ENCODE measurements at regions not wholly inside any gene's neighbourhood (a gene's known extent, or its start where the extent isn't known, plus 50 kb on each side); places are given as distances from the start of the nearest gene placed in this dataset.

DNA sequence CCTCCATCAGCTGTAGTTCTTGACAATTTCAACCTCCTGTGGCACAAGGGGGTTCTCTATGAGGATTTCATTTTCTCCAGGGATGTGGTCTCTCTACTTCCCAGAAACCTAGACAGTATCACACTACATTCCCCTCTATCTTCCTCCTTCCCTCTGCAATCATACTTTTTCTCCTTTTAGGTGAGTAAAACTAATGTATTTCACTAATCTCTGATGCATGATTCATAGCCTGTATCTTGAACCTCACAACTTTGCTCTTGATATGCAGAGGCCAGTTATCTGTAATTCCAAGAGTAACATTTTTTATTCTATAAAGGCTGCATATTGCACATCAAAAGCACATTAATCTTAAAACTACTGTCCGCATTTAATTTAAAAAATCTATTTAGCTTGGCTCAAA lies 449.6 kb downstream of the RFPL4B start:
- DNase-seq (ENCODE audit: low spot score) = no peak

DNA sequence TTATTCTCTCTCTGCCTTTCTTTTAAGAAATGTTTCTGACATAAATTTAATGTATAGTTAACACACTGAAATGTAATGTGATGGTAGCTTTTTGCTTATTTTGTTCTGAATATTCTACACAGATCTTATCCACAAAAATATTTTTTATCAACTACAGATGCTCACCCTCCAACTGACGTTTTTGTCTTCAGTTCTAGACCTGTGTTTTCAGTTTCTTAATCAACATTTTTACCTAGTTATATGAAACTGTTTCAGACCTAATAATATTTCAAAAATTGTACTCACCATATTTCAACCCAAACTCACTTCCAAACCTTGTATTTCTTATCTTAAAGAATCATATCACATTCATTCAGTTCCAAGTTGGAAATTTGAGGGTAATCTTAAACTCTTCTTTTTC lies 452.8 kb downstream of the RFPL4B start:
- no peak for DNase-seq (ENCODE audit: low spot score)

GRCh38 chr6:112800439-112800838 lies 453.3 kb downstream of the RFPL4B start:
- no peak for DNase-seq (ENCODE audit: low spot score)

- no peak for DNase-seq (ENCODE audit: low spot score)
These were observed 453.8 kb downstream of the RFPL4B start for GRCh38 chr6:112800916-112801315.

DNA sequence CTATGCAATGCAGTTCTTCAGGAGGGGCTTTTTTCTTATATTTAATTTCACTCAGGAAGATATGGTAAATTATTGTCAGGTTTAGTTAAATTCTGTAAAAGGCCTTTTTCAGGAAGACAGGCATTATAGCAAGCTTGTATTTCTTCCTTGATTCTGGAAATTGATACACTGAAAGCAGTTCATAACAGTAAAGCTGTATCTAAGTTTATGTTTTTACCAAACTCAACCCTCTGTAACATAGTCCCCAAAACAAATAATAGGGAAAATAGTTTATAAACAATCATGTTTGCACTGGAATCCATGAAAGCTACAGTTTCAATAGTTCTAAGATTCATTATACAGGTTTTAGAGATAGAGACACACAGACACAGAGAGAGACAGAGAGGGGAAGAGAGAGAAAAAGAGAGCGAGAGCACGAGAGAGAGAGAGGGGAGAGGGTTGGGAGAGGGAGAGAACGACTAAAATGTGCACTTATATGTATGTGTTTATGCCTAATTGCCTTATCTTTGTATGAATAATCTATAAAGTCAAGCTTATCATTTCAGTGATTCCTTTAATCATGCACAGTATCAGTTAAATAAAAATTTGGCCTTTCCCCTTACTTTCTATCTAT lies 454.4 kb downstream of the RFPL4B start:
- no peak for DNase-seq (ENCODE audit: low spot score)

- DNase-seq (ENCODE audit: low spot score) = no peak
These were observed 455.0 kb downstream of the RFPL4B start for GRCh38 chr6:112802144-112802543.

- no peak for DNase-seq (ENCODE audit: low spot score)
These were observed 457.7 kb downstream of the RFPL4B start for GRCh38 chr6:112804638-112805330.

GRCh38 chr6:112806163-112806865 lies 459.2 kb downstream of the RFPL4B start:
- no peak for DNase-seq (ENCODE audit: low spot score)

DNA sequence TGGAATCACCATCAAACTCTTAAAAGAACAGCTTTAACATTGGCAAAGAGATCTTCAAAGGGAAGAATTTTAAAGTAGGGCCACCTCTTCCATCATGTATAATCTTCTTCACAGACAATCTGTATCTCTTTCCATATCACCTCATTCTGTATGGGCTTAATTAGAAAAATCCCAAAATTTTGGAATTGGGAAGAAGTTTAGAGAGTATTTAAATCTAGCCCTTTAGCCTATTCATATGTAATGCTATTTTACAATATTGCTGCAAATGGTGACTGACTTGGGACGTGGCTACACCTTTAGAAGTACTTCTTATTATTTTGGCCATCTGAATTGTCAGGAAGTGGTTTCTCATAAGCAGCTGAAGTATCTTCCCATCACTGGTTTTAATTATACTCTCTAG lies 474.3 kb downstream of the RFPL4B start:
- DNase-seq (ENCODE audit: low spot score) = no peak

GRCh38 chr6:112822769-112823168 lies 475.6 kb downstream of the RFPL4B start:
- no peak for DNase-seq (ENCODE audit: low spot score)

DNA sequence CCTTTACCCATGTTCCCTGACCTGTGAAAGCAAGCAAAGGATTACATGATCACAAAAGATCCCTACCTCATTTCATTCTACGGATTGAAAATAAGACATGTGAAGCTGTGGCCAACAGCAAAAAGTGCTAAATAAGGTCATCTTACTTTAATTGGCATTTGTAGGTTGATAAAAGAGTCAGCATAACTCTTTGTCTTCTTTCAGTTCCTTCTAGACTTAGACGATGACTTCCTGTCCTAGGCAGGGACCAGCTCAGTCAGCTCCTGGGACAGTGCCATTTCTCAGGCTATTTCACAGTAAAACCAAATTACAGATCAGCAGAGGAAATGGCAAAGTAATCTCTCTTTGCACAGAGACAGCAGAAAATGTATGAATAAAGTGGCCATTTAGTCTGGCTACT lies 480.7 kb downstream of the RFPL4B start:
- no peak for DNase-seq (ENCODE audit: low spot score)

GRCh38 chr6:112831022-112831421 lies 483.9 kb downstream of the RFPL4B start:
- no peak for DNase-seq (ENCODE audit: low spot score)

GRCh38 chr6:112833581-112834131 lies 486.5 kb downstream of the RFPL4B start:
- no peak for DNase-seq (ENCODE audit: low spot score)

GRCh38 chr6:112835078-112835477 lies 487.9 kb downstream of the RFPL4B start:
- no peak for DNase-seq (ENCODE audit: low spot score)

GRCh38 chr6:112839525-112839961 lies 492.4 kb downstream of the RFPL4B start:
- DNase-seq (ENCODE audit: low spot score) = no peak

- DNase-seq (ENCODE audit: low spot score) = no peak
These were observed 494.6 kb downstream of the RFPL4B start for GRCh38 chr6:112841553-112842329.

GRCh38 chr6:112842330-112842685 lies 495.2 kb downstream of the RFPL4B start:
- DNase-seq (ENCODE audit: low spot score) = no peak

DNA sequence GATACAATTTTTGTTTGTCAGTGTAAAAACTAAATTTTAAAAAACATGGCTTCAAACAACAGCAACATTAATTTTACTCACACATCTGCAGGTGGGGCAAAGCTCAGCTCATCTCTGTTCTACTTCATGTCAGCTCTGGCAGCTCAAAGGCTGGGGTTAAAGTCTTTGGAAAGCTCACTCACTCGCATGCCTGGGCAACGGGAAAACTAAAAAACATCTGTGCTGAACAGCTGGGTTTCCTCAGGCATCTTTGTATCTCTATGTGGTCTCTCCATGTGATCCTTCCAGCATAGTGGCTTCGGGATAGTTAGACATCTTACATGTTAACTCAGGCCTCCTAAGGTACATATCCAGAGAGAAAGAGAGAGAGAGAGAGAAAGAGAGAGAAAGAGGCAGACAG lies 499.6 kb downstream of the RFPL4B start:
- DNase-seq (ENCODE audit: low spot score) = no peak

- no peak for DNase-seq (ENCODE audit: low spot score)
These were observed 504.0 kb downstream of the RFPL4B start for GRCh38 chr6:112851146-112851545.

DNA sequence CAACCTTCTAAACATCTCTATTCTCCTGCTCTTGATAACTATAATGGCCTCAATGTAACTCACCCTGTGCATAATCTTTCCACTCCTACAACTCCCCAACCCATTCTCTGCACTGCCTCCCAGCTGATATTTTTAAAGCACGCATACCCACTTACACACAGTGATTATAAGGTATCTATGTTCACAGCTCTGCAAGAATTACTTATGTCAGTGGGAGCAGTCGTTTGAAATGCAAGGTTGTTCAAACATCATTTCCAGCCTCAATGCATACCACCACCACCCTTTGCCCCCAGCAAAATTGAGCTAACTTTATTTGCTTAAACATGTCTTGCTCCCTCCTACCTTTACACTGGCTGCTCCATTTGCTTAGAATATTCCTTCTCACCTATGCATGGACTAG lies 506.0 kb downstream of the RFPL4B start:
- DNase-seq (ENCODE audit: low spot score) = no peak

DNA sequence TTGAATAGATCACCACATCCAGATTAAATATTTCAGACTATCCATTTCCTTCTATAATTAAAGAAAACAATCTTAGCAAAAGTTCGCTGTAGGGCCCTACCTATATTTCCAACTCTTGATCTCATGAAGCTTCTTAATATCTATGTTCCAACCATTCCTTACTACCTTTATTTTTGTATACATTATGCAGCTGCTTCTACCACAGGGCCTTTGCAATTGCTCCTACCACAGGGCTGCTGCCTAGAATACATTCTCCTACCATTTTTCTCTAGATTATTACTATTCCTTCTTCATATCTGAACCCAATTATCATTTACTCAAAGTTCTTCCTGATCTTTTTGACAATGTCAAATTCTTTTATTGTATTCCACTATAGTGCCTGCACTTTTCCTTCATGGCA lies 516.6 kb downstream of the RFPL4B start:
- DNase-seq (ENCODE audit: low spot score) = no peak

DNA sequence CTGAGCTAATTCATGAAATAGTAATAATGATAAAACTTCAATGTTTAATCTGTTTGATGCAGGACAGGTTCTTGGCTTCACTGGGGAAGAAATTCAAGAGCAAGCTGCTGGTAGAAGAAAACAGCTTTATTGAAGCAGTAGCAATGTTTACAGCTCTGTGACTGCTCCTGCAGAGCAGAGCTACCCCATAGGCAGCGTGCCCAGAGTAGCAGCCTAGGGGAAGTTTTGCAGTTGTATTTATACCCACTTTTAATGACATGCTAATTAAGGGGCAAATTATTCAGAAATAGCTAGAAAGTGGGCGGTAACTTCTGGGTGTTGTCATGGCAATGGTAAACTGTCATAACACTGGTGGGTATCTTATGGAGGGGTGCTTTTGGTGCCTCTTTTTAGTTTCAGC lies 518.0 kb downstream of the RFPL4B start:
- DNase-seq (ENCODE audit: low spot score) = no peak
